Glutamatergic neuron (in vitro differentiated cells): ENCODE measurements at regions not wholly inside any gene's neighbourhood (a gene's known extent, or its start where the extent isn't known, plus 50 kb on each side); places are given as distances from the start of the nearest gene placed in this dataset.

ENCODE experiments used
- DNase-seq: peaks from one replicate; pipeline ENCODE4 v3.0.0; 2022
- H3K27ac Mint-ChIP-seq: one replicate; pipeline ENCODE4 v1.8.0; 2020; ENCODE audit warnings: mild to moderate bottlenecking, mixed read lengths, inconsistent platforms; ENCODE audit not compliant: unreplicated experiment
- H3K27me3 Mint-ChIP-seq: one replicate; pipeline ENCODE4 v1.8.0; 2020; ENCODE audit warnings: mild to moderate bottlenecking, moderate library complexity, mixed read lengths, inconsistent platforms; ENCODE audit not compliant: unreplicated experiment
- H3K36me3 Mint-ChIP-seq: one replicate; pipeline ENCODE4 v1.8.0; 2020; ENCODE audit warnings: mild to moderate bottlenecking, mixed read lengths, inconsistent platforms; ENCODE audit not compliant: unreplicated experiment
- H3K4me1 Mint-ChIP-seq: one replicate; pipeline ENCODE4 v1.8.0; 2020; ENCODE audit warnings: mild to moderate bottlenecking, low read depth, mixed read lengths, inconsistent platforms; ENCODE audit not compliant: unreplicated experiment
- H3K4me3 Mint-ChIP-seq: one replicate; pipeline ENCODE4 v1.8.0; 2020; ENCODE audit warnings: mild to moderate bottlenecking, mixed read lengths, inconsistent platforms; ENCODE audit not compliant: unreplicated experiment
- H3K9me3 Mint-ChIP-seq: one replicate; pipeline ENCODE4 v1.8.0; 2020; ENCODE audit warnings: mild to moderate bottlenecking, moderate library complexity, mixed read lengths, inconsistent platforms; ENCODE audit not compliant: unreplicated experiment
- TF ChIP-seq, protein P1 (sequence below): fragments of 200-600 bp; sonication (generic); IDR thresholded peaks from one replicate; pipeline ENCODE4 v1.5.0; 2021; ENCODE audit not compliant: partially characterized antibody, unreplicated experiment

DNA sequence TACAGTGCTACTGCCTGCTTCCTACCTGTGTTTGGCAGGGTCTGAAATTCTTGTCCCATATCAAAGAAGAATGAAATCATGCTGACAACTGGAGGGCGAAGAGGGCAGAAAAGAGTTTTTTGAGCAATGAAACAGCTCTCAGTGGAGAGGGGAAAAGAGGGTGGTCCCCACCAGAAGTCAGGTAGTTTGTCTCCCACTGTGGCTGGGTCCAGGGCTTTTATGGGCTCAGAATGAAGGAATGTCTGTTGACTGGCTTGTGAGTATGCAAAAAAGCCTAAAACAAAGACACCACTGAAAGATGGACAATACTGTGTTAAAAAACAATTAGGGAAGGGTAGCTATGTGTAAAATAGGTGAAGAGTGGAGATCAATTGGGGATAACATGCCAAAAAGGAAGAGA, 115.0 kb downstream of the ADAM29 start:
- peaks cover 7% of the 10 kb centered on the region for H3K36me3 Mint-ChIP-seq
- H3K4me1 Mint-ChIP-seq, result no peaks in the 10 kb centered on the region
- TF ChIP-seq, protein P1, sequence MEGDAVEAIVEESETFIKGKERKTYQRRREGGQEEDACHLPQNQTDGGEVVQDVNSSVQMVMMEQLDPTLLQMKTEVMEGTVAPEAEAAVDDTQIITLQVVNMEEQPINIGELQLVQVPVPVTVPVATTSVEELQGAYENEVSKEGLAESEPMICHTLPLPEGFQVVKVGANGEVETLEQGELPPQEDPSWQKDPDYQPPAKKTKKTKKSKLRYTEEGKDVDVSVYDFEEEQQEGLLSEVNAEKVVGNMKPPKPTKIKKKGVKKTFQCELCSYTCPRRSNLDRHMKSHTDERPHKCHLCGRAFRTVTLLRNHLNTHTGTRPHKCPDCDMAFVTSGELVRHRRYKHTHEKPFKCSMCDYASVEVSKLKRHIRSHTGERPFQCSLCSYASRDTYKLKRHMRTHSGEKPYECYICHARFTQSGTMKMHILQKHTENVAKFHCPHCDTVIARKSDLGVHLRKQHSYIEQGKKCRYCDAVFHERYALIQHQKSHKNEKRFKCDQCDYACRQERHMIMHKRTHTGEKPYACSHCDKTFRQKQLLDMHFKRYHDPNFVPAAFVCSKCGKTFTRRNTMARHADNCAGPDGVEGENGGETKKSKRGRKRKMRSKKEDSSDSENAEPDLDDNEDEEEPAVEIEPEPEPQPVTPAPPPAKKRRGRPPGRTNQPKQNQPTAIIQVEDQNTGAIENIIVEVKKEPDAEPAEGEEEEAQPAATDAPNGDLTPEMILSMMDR, result no peak
- no peak for DNase-seq
- no peak overlapping the region for H3K27ac Mint-ChIP-seq
- H3K27me3 Mint-ChIP-seq, result no peaks in the 10 kb centered on the region
- no peak overlapping the region for H3K4me3 Mint-ChIP-seq
- H3K9me3 Mint-ChIP-seq, result peaks cover 2% of the 10 kb centered on the region

DNA sequence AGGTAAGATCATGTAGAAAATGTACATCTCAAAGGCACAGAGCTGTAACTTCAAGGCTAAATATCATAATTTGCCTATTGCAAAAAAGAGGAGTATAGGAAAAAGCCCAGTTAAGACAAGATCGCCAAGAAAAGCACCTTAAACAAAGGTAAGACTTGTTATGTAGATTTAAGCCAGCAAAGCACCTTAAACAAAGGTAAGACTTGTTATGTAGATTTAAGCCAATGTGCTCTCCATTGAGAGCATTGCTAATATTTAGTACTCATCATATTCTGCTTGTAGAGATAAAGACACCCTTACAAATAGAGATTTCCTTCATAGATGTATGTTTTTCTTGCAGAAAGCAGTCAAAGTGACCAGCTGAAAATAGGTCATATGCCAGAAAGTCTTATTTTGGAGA, 115.8 kb downstream of the ADAM29 start:
- TF ChIP-seq, protein P1, result no peak
- H3K4me3 Mint-ChIP-seq, result no peak overlapping the region
- no peaks in the 10 kb centered on the region for H3K4me1 Mint-ChIP-seq
- peaks cover 2% of the 10 kb centered on the region for H3K9me3 Mint-ChIP-seq
- no peak overlapping the region for H3K27ac Mint-ChIP-seq
- DNase-seq, result no peak
- H3K36me3 Mint-ChIP-seq, result peaks cover 7% of the 10 kb centered on the region
- no peaks in the 10 kb centered on the region for H3K27me3 Mint-ChIP-seq

DNA sequence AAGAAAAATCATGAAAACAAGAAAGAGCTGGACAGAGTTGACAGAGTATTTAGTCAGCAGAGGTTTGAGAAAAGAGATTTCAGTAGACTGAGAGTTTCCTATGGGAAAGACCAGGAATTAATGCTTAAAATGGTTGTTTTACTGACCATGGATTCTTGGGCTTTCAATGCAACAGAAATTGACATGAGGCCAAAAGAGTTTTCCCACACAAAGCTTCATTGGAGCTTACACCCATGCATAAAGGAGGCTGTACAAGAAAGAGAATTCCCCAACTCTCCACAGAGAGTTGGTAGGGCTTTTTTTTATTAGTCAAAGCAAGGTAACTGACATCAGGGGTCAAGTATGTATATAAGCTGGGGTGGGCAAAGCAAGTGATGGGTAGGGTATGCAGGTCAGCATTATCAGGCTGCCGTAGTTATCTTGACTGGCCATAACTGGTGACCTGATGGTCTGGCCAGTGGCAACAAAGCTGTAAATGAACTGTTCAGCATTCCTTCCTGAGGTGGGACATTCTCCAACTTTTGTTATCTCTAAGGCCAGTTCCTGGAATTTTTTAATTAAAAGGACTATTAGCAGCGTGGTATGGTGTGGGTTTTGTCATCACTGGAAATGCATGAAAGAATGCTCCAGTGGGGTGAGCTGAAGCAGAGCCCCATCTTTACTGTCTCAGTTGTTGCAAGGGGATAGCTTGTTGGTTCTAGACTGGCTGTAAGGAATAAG, 117.0 kb downstream of the ADAM29 start:
- Mint-ChIP-seq H3K27me3 (no peaks in the 10 kb centered on the region), H3K36me3 (peaks cover 7% of the 10 kb centered on the region), H3K9me3 (peaks cover 2% of the 10 kb centered on the region), H3K27ac (no peak overlapping the region), H3K4me3 (no peak overlapping the region), H3K4me1 (no peaks in the 10 kb centered on the region)
- TF ChIP-seq, protein P1, result no peak
- DNase-seq, result no peak

DNA sequence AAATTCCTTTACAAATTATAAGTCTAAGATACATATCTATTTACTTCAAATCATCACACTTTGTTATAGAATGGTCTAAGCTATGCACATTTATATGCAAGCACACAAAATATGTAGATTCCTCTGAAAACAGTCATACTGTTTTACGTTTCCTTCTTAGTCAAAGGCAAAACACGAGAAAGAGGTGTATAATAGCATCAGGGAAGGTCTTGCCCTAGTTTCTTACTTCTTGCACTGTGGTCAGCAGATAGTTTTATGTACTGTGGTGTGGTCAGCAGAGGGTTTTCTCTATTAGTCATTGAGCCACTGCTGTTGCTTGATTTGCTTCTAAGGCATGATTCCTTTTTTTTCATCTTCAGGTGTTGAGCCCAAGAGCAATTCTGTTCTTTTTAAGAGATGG, 117.7 kb downstream of the ADAM29 start:
- H3K9me3 Mint-ChIP-seq, result peaks cover 2% of the 10 kb centered on the region
- no peak overlapping the region for H3K4me3 Mint-ChIP-seq
- no peaks in the 10 kb centered on the region for H3K27me3 Mint-ChIP-seq
- no peak overlapping the region for H3K27ac Mint-ChIP-seq
- DNase-seq, result no peak
- H3K36me3 Mint-ChIP-seq, result peaks cover 7% of the 10 kb centered on the region
- TF ChIP-seq, protein P1, result no peak
- H3K4me1 Mint-ChIP-seq, result no peaks in the 10 kb centered on the region

DNA sequence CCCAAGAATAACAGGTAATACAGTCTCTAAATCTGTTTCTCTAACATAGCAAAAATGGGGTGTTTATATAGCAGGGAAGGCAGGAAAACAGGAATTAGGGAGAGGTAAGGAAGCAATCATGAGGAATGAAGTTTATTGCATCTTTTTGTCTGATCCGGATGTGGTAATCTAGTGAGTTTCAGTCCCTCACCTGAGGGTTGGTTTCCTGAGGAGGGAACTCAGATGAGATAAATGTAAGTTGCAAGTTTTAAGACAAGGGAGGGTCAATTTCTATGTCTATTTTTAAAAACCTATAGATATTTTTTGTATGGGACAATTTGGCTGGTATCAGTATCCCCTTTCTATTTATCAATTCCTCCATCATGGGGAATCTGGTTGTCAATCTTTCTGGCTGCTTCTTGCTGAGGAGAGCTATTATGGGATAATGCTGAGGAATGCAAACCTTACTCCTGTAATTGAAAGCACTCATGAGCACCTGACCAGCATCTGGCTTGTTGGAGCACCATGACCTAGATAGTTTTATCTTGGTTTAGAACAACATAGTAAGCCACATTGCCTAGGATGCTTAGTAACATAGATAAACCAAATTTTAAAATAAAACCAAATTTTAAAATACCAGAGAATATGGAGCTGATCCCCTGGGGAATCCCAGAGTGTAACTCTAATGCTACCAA, 130.1 kb downstream of the ADAM29 start:
- no peak overlapping the region for H3K4me3 Mint-ChIP-seq
- peaks cover 3% of the 10 kb centered on the region for H3K36me3 Mint-ChIP-seq
- H3K9me3 Mint-ChIP-seq, result peaks cover 1% of the 10 kb centered on the region
- TF ChIP-seq, protein P1, result no peak
- H3K27me3 Mint-ChIP-seq, result no peaks in the 10 kb centered on the region
- no peaks in the 10 kb centered on the region for H3K4me1 Mint-ChIP-seq
- H3K27ac Mint-ChIP-seq, result no peak overlapping the region
- no peak for DNase-seq
